ENCODE measurements at regions not wholly inside any gene's neighbourhood (a gene's known extent, or its start where the extent isn't known, plus 50 kb on each side); places are given as distances from the start of the nearest gene placed in this dataset.

DNA sequence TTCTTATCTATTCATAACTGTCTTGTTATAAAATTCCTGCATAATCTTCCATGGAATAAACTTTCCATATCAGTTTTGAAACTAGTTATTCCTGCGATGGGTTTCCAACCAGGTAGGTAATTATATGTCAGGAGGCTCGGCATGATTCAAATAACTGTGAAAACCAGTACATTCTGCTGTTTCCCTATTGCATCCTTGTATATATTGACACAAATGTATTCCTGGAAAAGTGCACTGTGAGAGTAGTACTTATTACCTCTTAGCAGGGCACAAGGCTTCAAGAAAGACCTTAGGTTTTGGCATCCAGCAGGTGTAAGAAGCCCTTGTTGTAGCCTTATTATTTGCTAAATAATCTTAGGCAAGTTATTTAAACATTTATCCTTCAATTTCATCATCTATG lies 1131.3 kb upstream of the ATXN8OS start:
- TF ChIP-seq POLR2A (IDR thresholded peaks at IDR 0.05): no peak
- TF ChIP-seq, protein P1, sequence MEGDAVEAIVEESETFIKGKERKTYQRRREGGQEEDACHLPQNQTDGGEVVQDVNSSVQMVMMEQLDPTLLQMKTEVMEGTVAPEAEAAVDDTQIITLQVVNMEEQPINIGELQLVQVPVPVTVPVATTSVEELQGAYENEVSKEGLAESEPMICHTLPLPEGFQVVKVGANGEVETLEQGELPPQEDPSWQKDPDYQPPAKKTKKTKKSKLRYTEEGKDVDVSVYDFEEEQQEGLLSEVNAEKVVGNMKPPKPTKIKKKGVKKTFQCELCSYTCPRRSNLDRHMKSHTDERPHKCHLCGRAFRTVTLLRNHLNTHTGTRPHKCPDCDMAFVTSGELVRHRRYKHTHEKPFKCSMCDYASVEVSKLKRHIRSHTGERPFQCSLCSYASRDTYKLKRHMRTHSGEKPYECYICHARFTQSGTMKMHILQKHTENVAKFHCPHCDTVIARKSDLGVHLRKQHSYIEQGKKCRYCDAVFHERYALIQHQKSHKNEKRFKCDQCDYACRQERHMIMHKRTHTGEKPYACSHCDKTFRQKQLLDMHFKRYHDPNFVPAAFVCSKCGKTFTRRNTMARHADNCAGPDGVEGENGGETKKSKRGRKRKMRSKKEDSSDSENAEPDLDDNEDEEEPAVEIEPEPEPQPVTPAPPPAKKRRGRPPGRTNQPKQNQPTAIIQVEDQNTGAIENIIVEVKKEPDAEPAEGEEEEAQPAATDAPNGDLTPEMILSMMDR (IDR thresholded peaks at IDR 0.05): no peak

Data from lower leg skin (tissue), 3 donors.